ENCODE measurements at regions not wholly inside any gene's neighbourhood (a gene's known extent, or its start where the extent isn't known, plus 50 kb on each side); places are given as distances from the start of the nearest gene placed in this dataset.
"Not testable (repeated sequence)": the region's sequence is repeated elsewhere in the genome, so short reads cannot be mapped to it uniquely, and the experiment has no call there.

GRCh38 chr5:62812621-62813255, 234.1 kb downstream of the LRRC70 start:
- TF ChIP-seq, protein P1, sequence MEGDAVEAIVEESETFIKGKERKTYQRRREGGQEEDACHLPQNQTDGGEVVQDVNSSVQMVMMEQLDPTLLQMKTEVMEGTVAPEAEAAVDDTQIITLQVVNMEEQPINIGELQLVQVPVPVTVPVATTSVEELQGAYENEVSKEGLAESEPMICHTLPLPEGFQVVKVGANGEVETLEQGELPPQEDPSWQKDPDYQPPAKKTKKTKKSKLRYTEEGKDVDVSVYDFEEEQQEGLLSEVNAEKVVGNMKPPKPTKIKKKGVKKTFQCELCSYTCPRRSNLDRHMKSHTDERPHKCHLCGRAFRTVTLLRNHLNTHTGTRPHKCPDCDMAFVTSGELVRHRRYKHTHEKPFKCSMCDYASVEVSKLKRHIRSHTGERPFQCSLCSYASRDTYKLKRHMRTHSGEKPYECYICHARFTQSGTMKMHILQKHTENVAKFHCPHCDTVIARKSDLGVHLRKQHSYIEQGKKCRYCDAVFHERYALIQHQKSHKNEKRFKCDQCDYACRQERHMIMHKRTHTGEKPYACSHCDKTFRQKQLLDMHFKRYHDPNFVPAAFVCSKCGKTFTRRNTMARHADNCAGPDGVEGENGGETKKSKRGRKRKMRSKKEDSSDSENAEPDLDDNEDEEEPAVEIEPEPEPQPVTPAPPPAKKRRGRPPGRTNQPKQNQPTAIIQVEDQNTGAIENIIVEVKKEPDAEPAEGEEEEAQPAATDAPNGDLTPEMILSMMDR (conservative IDR thresholded peaks at IDR 0.05), result no peak
- Mint-ChIP-seq H3K4me3 (no peak overlapping the region), H3K36me3 (no peaks in the 10 kb centered on the region), H3K27me3 (no peaks in the 10 kb centered on the region), H3K9me3 (peaks cover 15% of the 10 kb centered on the region), H3K27ac (no peak overlapping the region), H3K4me1 (ENCODE audit: unreplicated experiment) (no peaks in the 10 kb centered on the region)
- no peak for DNase-seq (ENCODE audit: extremely low spot score, unreplicated experiment)

GRCh38 chr5:62804819-62805218, 226.2 kb downstream of the LRRC70 start:
- H3K36me3 Mint-ChIP-seq; DNase-seq (ENCODE audit: extremely low spot score, unreplicated experiment); H3K9me3 Mint-ChIP-seq; H3K4me1 Mint-ChIP-seq (ENCODE audit: unreplicated experiment); H3K27ac Mint-ChIP-seq; H3K4me3 Mint-ChIP-seq; H3K27me3 Mint-ChIP-seq: not testable (repeated sequence)

DNA sequence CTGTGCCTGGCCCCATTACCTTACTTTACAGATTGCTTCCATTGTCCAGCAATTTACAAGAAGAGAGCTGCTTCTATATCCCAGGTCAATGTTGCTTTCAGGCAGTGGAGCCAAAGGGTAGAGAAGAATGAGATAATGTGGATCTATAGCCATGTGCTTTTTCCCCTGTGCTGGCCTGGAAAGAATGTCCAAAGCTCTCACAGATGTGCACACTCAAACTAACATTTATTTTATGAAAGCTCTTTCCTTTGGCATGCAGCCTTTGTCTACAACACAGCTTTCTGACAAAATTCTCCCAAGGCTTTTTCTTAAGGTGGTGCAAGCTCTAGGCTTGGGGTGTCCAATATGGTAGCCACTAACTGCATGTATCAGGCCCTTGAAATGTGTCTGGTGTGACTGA, 217.3 kb downstream of the LRRC70 start:
- no peak for DNase-seq (ENCODE audit: extremely low spot score, unreplicated experiment)
- no peaks in the 10 kb centered on the region for H3K36me3 Mint-ChIP-seq
- no peak overlapping the region for H3K4me3 Mint-ChIP-seq
- peaks cover 3% of the 10 kb centered on the region for H3K9me3 Mint-ChIP-seq
- H3K27me3 Mint-ChIP-seq, result no peaks in the 10 kb centered on the region
- TF ChIP-seq, protein P1 (conservative IDR thresholded peaks at IDR 0.05), result no peak
- no peak overlapping the region for H3K27ac Mint-ChIP-seq
- no peaks in the 10 kb centered on the region for H3K4me1 Mint-ChIP-seq (ENCODE audit: unreplicated experiment)

- Mint-ChIP-seq H3K4me1 (ENCODE audit: unreplicated experiment) (no peaks in the 10 kb centered on the region), H3K27me3 (no peaks in the 10 kb centered on the region)
- no peak for DNase-seq (ENCODE audit: extremely low spot score, unreplicated experiment)
These were observed 215.8 kb downstream of the LRRC70 start for GRCh38 chr5:62794456-62794855.

DNA sequence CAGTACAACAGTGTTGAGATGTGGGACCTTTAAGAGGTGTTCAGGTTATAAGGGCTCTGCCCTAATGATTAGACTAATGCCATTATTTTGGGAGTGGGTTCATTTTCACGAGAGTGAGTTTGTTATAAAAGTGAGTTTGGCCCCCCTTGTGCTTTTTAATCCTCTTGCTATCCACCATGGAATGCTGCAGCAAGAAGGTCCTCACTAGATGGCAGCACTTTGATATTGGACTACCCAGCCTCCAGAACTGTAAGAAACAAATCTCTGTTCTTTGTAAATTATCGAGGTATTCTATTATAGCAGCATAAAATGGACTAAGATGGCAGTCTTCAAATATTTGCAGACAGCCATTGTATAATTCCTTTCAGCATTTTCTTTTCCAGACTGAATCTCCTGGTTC, 212.4 kb downstream of the LRRC70 start:
- Mint-ChIP-seq H3K27ac (no peak overlapping the region), H3K4me3 (no peak overlapping the region), H3K36me3 (no peaks in the 10 kb centered on the region), H3K9me3 (no peaks in the 10 kb centered on the region), H3K27me3 (no peaks in the 10 kb centered on the region), H3K4me1 (ENCODE audit: unreplicated experiment) (no peaks in the 10 kb centered on the region)
- no peak for DNase-seq (ENCODE audit: extremely low spot score, unreplicated experiment)
- TF ChIP-seq, protein P1 (conservative IDR thresholded peaks at IDR 0.05), result peak; percentile 48

More at GRCh38 chr5:62794456-62794855, 215.8 kb downstream of the LRRC70 start:
- no peak overlapping the region for H3K27ac Mint-ChIP-seq
- H3K4me3 Mint-ChIP-seq, result no peak overlapping the region
- H3K36me3 Mint-ChIP-seq, result no peaks in the 10 kb centered on the region
- TF ChIP-seq, protein P1 (conservative IDR thresholded peaks at IDR 0.05), result no peak
- peaks cover 3% of the 10 kb centered on the region for H3K9me3 Mint-ChIP-seq

GRCh38 chr5:62790348-62790747, 211.7 kb downstream of the LRRC70 start:
- H3K27ac Mint-ChIP-seq, result no peak overlapping the region
- no peak overlapping the region for H3K4me3 Mint-ChIP-seq
- H3K36me3 Mint-ChIP-seq, result no peaks in the 10 kb centered on the region
- H3K9me3 Mint-ChIP-seq, result no peaks in the 10 kb centered on the region
- TF ChIP-seq, protein P1 (conservative IDR thresholded peaks at IDR 0.05), result no peak
- DNase-seq (ENCODE audit: extremely low spot score, unreplicated experiment), result no peak
- no peaks in the 10 kb centered on the region for H3K4me1 Mint-ChIP-seq (ENCODE audit: unreplicated experiment)
- no peaks in the 10 kb centered on the region for H3K27me3 Mint-ChIP-seq

Data from type B pancreatic cell (in vitro differentiated cells).